ENCODE measurements at regions not wholly inside any gene's neighbourhood (a gene's known extent, or its start where the extent isn't known, plus 50 kb on each side); places are given as distances from the start of the nearest gene placed in this dataset.

- intact Hi-C loops (cut with micrococcal nuclease; ENCODE audit: unreplicated experiment): no loop called here
- no peak overlapping the region for H3K27ac ChIP-seq (ENCODE audit: low read length)
- ChIA-PET CTCF (no interaction called here), POLR2A (no interaction called here)
- no peaks in the 10 kb centered on the region for H3K9me3 ChIP-seq (ENCODE audit: control insufficient read depth, insufficient read depth, low read depth, low read length)
- no peak for TF ChIP-seq TCF7L2 (IDR thresholded peaks at IDR 0.05; ENCODE audit: low read depth, low read length)
- TF ChIP-seq, protein P1, sequence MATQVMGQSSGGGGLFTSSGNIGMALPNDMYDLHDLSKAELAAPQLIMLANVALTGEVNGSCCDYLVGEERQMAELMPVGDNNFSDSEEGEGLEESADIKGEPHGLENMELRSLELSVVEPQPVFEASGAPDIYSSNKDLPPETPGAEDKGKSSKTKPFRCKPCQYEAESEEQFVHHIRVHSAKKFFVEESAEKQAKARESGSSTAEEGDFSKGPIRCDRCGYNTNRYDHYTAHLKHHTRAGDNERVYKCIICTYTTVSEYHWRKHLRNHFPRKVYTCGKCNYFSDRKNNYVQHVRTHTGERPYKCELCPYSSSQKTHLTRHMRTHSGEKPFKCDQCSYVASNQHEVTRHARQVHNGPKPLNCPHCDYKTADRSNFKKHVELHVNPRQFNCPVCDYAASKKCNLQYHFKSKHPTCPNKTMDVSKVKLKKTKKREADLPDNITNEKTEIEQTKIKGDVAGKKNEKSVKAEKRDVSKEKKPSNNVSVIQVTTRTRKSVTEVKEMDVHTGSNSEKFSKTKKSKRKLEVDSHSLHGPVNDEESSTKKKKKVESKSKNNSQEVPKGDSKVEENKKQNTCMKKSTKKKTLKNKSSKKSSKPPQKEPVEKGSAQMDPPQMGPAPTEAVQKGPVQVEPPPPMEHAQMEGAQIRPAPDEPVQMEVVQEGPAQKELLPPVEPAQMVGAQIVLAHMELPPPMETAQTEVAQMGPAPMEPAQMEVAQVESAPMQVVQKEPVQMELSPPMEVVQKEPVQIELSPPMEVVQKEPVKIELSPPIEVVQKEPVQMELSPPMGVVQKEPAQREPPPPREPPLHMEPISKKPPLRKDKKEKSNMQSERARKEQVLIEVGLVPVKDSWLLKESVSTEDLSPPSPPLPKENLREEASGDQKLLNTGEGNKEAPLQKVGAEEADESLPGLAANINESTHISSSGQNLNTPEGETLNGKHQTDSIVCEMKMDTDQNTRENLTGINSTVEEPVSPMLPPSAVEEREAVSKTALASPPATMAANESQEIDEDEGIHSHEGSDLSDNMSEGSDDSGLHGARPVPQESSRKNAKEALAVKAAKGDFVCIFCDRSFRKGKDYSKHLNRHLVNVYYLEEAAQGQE (IDR thresholded peaks at IDR 0.05; ENCODE audit: insufficient read depth in 1 of 2, low read depth in 2 of 2, low read length in 1 of 2): no peak
- H3K36me3 ChIP-seq (ENCODE audit: control insufficient read depth, insufficient read depth, low read length): no peaks in the 10 kb centered on the region
- no peak for DNase-seq (ENCODE audit: low read depth, low spot score)
- BruUV-seq (replicated peaks): no TSS peak
- H3K27me3 ChIP-seq (ENCODE audit: control insufficient read depth, insufficient read depth, low read length): no peaks in the 10 kb centered on the region
- no peaks in the 10 kb centered on the region for H3K4me1 ChIP-seq (ENCODE audit: control insufficient read depth, insufficient read depth, low read length)
- ATAC-seq: no peak
- in situ Hi-C loops (cut with HindIII; ENCODE audit: low pct_unique_long_range_greater_than_20kb, low sequenced_read_pairs): no loop called here
- H3K4me3 ChIP-seq (ENCODE audit: low read depth in 2 of 2, low read length in 2 of 2): no peak overlapping the region
Measured at GRCh38 chr11:36933481-36933880, 335.4 kb upstream of the RAG2 start.

GRCh38 chr11:36931139-36931538 lies 333.1 kb upstream of the RAG2 start:
- CTCF ChIA-PET: no interaction called here

More at GRCh38 chr11:36931139-36931538, 333.1 kb upstream of the RAG2 start:
- no peaks in the 10 kb centered on the region for H3K4me1 ChIP-seq (ENCODE audit: control insufficient read depth, insufficient read depth, low read length)
- H3K36me3 ChIP-seq (ENCODE audit: control insufficient read depth, insufficient read depth, low read length): no peaks in the 10 kb centered on the region
- no peaks in the 10 kb centered on the region for H3K9me3 ChIP-seq (ENCODE audit: control insufficient read depth, insufficient read depth, low read depth, low read length)
- TF ChIP-seq, protein P2, sequence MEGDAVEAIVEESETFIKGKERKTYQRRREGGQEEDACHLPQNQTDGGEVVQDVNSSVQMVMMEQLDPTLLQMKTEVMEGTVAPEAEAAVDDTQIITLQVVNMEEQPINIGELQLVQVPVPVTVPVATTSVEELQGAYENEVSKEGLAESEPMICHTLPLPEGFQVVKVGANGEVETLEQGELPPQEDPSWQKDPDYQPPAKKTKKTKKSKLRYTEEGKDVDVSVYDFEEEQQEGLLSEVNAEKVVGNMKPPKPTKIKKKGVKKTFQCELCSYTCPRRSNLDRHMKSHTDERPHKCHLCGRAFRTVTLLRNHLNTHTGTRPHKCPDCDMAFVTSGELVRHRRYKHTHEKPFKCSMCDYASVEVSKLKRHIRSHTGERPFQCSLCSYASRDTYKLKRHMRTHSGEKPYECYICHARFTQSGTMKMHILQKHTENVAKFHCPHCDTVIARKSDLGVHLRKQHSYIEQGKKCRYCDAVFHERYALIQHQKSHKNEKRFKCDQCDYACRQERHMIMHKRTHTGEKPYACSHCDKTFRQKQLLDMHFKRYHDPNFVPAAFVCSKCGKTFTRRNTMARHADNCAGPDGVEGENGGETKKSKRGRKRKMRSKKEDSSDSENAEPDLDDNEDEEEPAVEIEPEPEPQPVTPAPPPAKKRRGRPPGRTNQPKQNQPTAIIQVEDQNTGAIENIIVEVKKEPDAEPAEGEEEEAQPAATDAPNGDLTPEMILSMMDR (IDR thresholded peaks at IDR 0.05): no peak
- TF ChIP-seq TCF7L2 (IDR thresholded peaks at IDR 0.05; ENCODE audit: low read depth, low read length) (no peak), POLR2AphosphoS5 (IDR thresholded peaks at IDR 0.05; ENCODE audit: low read depth, low read length) (no peak), SIN3A (IDR thresholded peaks at IDR 0.05; ENCODE audit: borderline replicate concordance, insufficient read depth, low read depth, low read length) (no peak)
- TF ChIP-seq, protein P1 (IDR thresholded peaks at IDR 0.05; ENCODE audit: insufficient read depth in 1 of 2, low read depth in 2 of 2, low read length in 1 of 2): no peak
- POLR2A ChIA-PET: no interaction called here
- no peak overlapping the region for H3K4me3 ChIP-seq (ENCODE audit: low read depth in 2 of 2, low read length in 2 of 2)
- DNase-seq (ENCODE audit: low read depth, low spot score): no peak
- no peaks in the 10 kb centered on the region for H3K27me3 ChIP-seq (ENCODE audit: control insufficient read depth, insufficient read depth, low read length)
- in situ Hi-C loops (cut with HindIII; ENCODE audit: low pct_unique_long_range_greater_than_20kb, low sequenced_read_pairs) (no loop called here), intact Hi-C loops (cut with micrococcal nuclease; ENCODE audit: unreplicated experiment) (no loop called here)
- no peak for ATAC-seq
- no peak overlapping the region for H3K27ac ChIP-seq (ENCODE audit: low read length)
- no TSS peak for BruUV-seq (replicated peaks)

Data from Panc1 (cell line).